Sigmoid colon (tissue), 6 donors: ENCODE measurements at regions not wholly inside any gene's neighbourhood (a gene's known extent, or its start where the extent isn't known, plus 50 kb on each side); places are given as distances from the start of the nearest gene placed in this dataset.

Source experiments
- DNase-seq: peaks from one replicate; pipeline ENCODE4 v3.0.0-alpha.2; 2019
- H3K27ac ChIP-seq, 4 donors: fragments of 200-600 bp; sonication (generic); one replicate each; pipeline ENCODE4 v1.5.1; 2016 to 2019; ENCODE audit warnings: mild to moderate bottlenecking in 1 of 4
- H3K27me3 ChIP-seq, 3 donors: fragments of 200-600 bp; sonication (generic); one replicate each; pipeline ENCODE4 v1.5.1; 2019; ENCODE audit warnings: mild to moderate bottlenecking in 1 of 3
- H3K36me3 ChIP-seq, 4 donors: fragments of 200-600 bp; sonication (generic); one replicate each; pipeline ENCODE4 v1.5.1; 2016 to 2019
- H3K4me1 ChIP-seq, 4 donors: fragments of 200-600 bp; sonication (generic); one replicate each; pipeline ENCODE4 v1.5.1; 2017 to 2019
- H3K4me3 ChIP-seq, 4 donors: fragments of 200-600 bp; sonication (generic); one replicate each; pipeline ENCODE4 v1.5.1; 2017 to 2019; ENCODE audit warnings: mild to moderate bottlenecking in 2 of 4, moderate library complexity in 1 of 4
- H3K9me3 ChIP-seq, 4 donors: fragments of 200-600 bp in 3 of 4; sonication (generic) in 3 of 4; one replicate each; pipeline versions ENCODE4 v1.5.1 to v1.6.1; 2013 to 2019
- EP300 ChIP-seq, 4 donors: sonication (generic); formaldehyde crosslinking; IDR thresholded peaks; one replicate each; pipeline ENCODE4 v1.6.1; 2017; ENCODE audit warnings: antibody characterized with exemption in 4 of 4
- POLR2A ChIP-seq, 2 donors: fragments of 450-650 bp; IDR thresholded peaks; one replicate each; pipeline ENCODE4 v1.6.1; 2016; ENCODE audit warnings: antibody characterized with exemption in 2 of 2, mild to moderate bottlenecking in 2 of 2, moderate library complexity in 2 of 2
- POLR2AphosphoS5 ChIP-seq, 4 donors: sonication (generic); formaldehyde crosslinking; IDR thresholded peaks; one replicate each; pipeline ENCODE4 v1.6.1; 2017; ENCODE audit warnings: antibody characterized with exemption in 4 of 4
- WGBS, 2 donors: extraction: QIAGEN DNeasy Blood & Tissue Kit; methylation state at CpG; one replicate each; pipeline ENCODE4 v1.1.7; 2013; 5-methylcytosine and 5-hydroxymethylcytosine counted together
- intact Hi-C: fragments of 100-400 bp; cut with DNase I; formaldehyde crosslinking; loops from one replicate; pipeline ENCODE4 v1.15.1; 2023
- TF ChIP-seq, protein P1 (sequence below), 4 experiments: fragments of 450-650 bp in 3 of 4; fragments of 200-600 bp in 1 of 4; IDR thresholded peaks; one replicate each; pipeline ENCODE4 v1.5.1; 2016 to 2019; ENCODE audit warnings: antibody characterized with exemption in 4 of 4, mild to moderate bottlenecking in 3 of 4, moderate library complexity in 2 of 4
- donor health status: healthy with polysubstance abuse.
- donor health status: healthy.

DNA sequence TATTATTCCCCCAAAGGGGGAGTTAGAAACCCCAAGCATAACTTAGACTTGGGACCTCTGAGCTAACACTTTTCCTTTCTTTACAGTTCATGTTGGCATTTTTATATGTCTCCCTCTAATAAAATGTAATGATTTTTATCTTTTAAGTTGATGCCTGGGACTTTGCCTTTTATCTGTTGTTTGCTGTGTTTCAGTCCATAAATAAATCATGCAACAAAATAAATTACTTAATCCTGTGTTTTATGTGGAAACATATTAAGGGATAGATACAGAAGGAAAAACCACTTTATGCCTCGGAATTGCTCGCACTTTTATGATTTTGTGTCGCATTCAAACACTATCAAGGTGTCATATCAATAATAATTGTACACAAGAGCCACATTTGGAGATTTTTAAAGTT lies 93.7 kb upstream of the TBC1D5 start:
- 88 to 92% methylated on average over 3 of the region's 3 CpGs for WGBS, 2 donors
- TF ChIP-seq, protein P1, sequence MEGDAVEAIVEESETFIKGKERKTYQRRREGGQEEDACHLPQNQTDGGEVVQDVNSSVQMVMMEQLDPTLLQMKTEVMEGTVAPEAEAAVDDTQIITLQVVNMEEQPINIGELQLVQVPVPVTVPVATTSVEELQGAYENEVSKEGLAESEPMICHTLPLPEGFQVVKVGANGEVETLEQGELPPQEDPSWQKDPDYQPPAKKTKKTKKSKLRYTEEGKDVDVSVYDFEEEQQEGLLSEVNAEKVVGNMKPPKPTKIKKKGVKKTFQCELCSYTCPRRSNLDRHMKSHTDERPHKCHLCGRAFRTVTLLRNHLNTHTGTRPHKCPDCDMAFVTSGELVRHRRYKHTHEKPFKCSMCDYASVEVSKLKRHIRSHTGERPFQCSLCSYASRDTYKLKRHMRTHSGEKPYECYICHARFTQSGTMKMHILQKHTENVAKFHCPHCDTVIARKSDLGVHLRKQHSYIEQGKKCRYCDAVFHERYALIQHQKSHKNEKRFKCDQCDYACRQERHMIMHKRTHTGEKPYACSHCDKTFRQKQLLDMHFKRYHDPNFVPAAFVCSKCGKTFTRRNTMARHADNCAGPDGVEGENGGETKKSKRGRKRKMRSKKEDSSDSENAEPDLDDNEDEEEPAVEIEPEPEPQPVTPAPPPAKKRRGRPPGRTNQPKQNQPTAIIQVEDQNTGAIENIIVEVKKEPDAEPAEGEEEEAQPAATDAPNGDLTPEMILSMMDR (IDR thresholded peaks at IDR 0.05) = no peak
- TF ChIP-seq EP300 (IDR thresholded peaks at IDR 0.05) = no peak
- no peak for TF ChIP-seq POLR2A (IDR thresholded peaks at IDR 0.05)
- no peak for TF ChIP-seq POLR2AphosphoS5 (IDR thresholded peaks at IDR 0.05)
- Histone ChIP-seq H3K4me1 (no peaks in the 10 kb centered on the region), H3K27me3 (no peaks in the 10 kb centered on the region), H3K4me3 (no peak overlapping the region), H3K27ac (no peak overlapping the region), H3K36me3 (no peaks in the 10 kb centered on the region), H3K9me3 (no peaks in the 10 kb centered on the region)
- DNase-seq = no peak
- intact Hi-C loops = no loop called here

DNA sequence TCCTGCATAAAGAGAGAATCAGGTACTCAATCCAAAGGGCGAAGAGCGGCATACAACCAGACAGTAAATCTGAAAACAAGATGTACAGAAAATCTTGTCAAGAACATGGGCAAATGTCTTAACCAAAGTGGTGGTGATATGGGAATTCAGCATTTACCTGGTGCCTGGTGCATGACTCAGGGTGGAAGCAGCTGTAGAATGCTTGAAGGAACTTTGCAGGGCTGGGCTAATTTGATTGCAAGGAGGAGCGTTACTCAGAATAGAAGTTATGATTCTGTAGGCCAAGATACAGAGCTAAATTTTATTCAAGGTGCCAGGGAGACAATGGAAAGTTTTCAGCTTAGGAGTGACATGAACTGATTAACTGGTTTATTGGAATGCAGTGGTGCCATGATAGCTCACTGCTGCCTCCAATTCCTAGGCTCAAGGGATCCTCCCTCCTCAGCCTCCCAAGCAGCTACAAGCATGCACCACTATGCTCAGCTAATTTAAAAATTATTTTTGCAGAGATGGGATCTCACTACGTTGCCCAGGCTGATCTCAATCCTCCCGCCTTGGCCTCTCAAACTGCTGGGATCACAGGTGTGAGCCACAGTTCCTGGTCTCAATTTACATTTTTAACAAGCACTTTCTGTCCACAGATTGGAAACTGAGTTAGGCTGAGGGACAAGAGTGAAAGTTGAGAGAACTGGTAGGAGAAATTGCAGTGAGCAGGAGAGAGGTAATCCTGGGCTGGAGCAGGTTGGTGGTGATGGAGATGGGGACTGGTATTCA lies 91.5 kb upstream of the TBC1D5 start:
- no peaks in the 10 kb centered on the region for H3K4me1 ChIP-seq
- H3K36me3 ChIP-seq = no peaks in the 10 kb centered on the region
- H3K4me3 ChIP-seq = no peak overlapping the region
- no peaks in the 10 kb centered on the region for H3K27me3 ChIP-seq
- H3K9me3 ChIP-seq = no peaks in the 10 kb centered on the region
- no peak for DNase-seq
- no peak for TF ChIP-seq EP300 (IDR thresholded peaks at IDR 0.05)
- intact Hi-C loops = no loop called here
- no peak overlapping the region for H3K27ac ChIP-seq
- 92 to 94% methylated on average over 5 of the region's 5 CpGs for WGBS, 2 donors

DNA sequence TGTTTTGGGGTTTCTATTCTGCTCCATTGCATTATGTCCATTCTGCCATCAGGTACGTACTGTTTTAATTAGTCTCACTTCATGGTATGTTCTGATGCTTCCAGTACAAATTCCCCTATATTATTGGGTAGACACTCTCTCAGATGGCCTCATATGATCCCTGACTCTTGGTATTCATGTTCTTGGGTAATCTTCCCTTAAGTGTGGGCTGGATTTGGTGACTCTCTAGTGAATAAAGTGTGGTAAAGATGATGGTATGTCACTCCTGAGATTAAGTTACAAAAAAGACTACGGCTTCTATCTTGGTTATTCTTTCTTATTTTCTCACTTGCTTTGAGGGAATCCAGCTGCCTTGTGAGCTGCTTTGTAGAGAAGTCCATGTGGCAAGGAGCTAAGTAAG lies 89.6 kb upstream of the TBC1D5 start:
- intact Hi-C loops = no loop called here
- TF ChIP-seq POLR2AphosphoS5 (IDR thresholded peaks at IDR 0.05) = no peak
- TF ChIP-seq EP300 (IDR thresholded peaks at IDR 0.05) = no peak
- TF ChIP-seq, protein P1 (IDR thresholded peaks at IDR 0.05) = no peak
- TF ChIP-seq POLR2A (IDR thresholded peaks at IDR 0.05) = no peak
- Histone ChIP-seq H3K4me3 (no peak overlapping the region), H3K4me1 (no peaks in the 10 kb centered on the region), H3K27me3 (no peaks in the 10 kb centered on the region), H3K27ac (no peak overlapping the region), H3K36me3 (no peaks in the 10 kb centered on the region), H3K9me3 (no peaks in the 10 kb centered on the region)
- 95 to 98% methylated on average over 2 of the region's 2 CpGs for WGBS, 2 donors
- no peak for DNase-seq

DNA sequence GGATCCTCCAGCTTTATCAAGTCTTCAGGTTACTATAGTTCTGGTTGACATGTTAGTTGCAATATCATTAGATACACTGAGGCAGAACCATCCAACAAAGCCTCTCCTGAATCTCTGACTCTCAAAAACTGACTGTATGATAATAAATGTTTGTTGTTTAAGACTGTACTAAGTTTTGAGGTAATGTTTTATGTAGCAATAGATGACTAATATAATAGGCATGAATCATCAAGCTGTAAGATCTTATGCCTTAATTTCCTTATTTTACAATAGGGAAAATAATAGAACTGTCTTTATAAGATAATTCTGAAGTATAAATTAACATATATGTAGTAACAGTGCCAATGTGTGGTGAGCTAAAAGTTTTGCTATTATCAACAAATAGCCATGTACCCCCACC lies 88.9 kb upstream of the TBC1D5 start:
- intact Hi-C loops = no loop called here
- Histone ChIP-seq H3K27me3 (no peaks in the 10 kb centered on the region), H3K4me3 (no peak overlapping the region), H3K36me3 (no peaks in the 10 kb centered on the region), H3K9me3 (no peaks in the 10 kb centered on the region), H3K27ac (no peak overlapping the region), H3K4me1 (no peaks in the 10 kb centered on the region)
- no peak for TF ChIP-seq POLR2A (IDR thresholded peaks at IDR 0.05)
- TF ChIP-seq, protein P1 (IDR thresholded peaks at IDR 0.05) = no peak
- TF ChIP-seq POLR2AphosphoS5 (IDR thresholded peaks at IDR 0.05) = no peak
- no peak for TF ChIP-seq EP300 (IDR thresholded peaks at IDR 0.05)
- no peak for DNase-seq

DNA sequence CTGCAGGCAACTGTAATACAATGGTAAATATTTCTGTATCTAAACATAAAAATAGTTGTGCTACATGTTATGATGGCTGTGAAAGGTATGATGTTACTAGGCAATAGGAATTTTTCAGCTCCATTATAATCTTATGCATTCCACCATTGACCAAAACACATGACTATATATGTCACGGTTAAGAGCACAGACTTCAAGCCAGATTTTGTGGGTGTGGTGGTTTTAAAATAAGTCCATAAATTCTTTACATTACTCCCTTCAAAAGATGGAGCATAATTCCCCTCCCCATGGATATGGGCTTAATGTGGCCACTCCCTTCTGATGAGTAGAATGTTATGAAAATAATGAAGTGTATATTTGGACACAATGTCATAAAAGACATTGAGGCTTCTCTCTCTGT lies 88.4 kb upstream of the TBC1D5 start:
- TF ChIP-seq EP300 (IDR thresholded peaks at IDR 0.05) = no peak
- no peak for TF ChIP-seq POLR2AphosphoS5 (IDR thresholded peaks at IDR 0.05)
- TF ChIP-seq, protein P1 (IDR thresholded peaks at IDR 0.05) = no peak
- no peak for TF ChIP-seq POLR2A (IDR thresholded peaks at IDR 0.05)
- H3K9me3 ChIP-seq = no peaks in the 10 kb centered on the region
- WGBS, 2 donors = 27 to 69% methylated on average over 1 of the region's 1 CpG
- no peak overlapping the region for H3K4me3 ChIP-seq
- no peak for DNase-seq
- H3K27ac ChIP-seq = no peak overlapping the region
- H3K4me1 ChIP-seq = no peaks in the 10 kb centered on the region
- no peaks in the 10 kb centered on the region for H3K36me3 ChIP-seq
- intact Hi-C loops = no loop called here
- no peaks in the 10 kb centered on the region for H3K27me3 ChIP-seq
